HCT116 (cell line): ENCODE measurements at regions not wholly inside any gene's neighbourhood (a gene's known extent, or its start where the extent isn't known, plus 50 kb on each side); places are given as distances from the start of the nearest gene placed in this dataset.

Experiments
- ATAC-seq: fragments of 200-7000 bp; cut with Tn5 transposase; 2 replicates; pipeline ENCODE4 v1.9.1; 2020; ENCODE audit warnings: mild to moderate bottlenecking, moderate library complexity
- BruUV-seq: library from RNA; stranded (reverse); fragments of 400-500 nt; replicated peaks from 2 replicates; lab custom pipeline; 2021; lab: Mats Ljungman, UMichigan
- CTCF ChIA-PET: fragments of 300-600 bp; sonication (Branson Sonifier 250); formaldehyde crosslinking; loops from one replicate; lab custom pipeline; 2021; ENCODE audit warnings: antibody characterized with exemption; lab: Charles Lee
- POLR2A ChIA-PET: fragments of 300-600, 350-600 bp; sonication (Branson Sonifier 250); formaldehyde crosslinking; loops from one replicate; lab custom pipeline; 2021; ENCODE audit warnings: antibody characterized with exemption; lab: Charles Lee
- RAD21 ChIA-PET, 2 experiments: fragments of 300-600 bp; sonication (Branson Sonifier 250); formaldehyde crosslinking; loops; one replicate each; lab custom pipeline; 2023; ENCODE audit warnings: low total read pairs in 2 of 2; ENCODE audit not compliant: uncharacterized antibody in 2 of 2, unreplicated experiment in 2 of 2, low non-redundant PET in 1 of 2; lab: Charles Lee
- DNase-seq: peaks from one replicate; pipeline ENCODE4 v3.0.0-alpha.2; 2010; ENCODE audit warnings: low read depth, low spot score
- H2AFZ ChIP-seq: fragments of 200-600 bp; shearing (Covaris generic), sonication (generic); 2 replicates; pipeline ENCODE4 v1.6.1; 2017; ENCODE audit warnings: low read depth, mixed run types, mixed read lengths, antibody characterized with exemption, low read length; ENCODE audit not compliant: poor library complexity, severe bottlenecking
- H3K27ac ChIP-seq: 2 replicates; pipeline ENCODE4 v1.5.1; 2012; ENCODE audit warnings: low read depth, low read length
- H3K27me3 ChIP-seq: fragments of 200-600 bp; sonication (generic); 2 replicates; pipeline ENCODE4 v1.6.1; 2016; ENCODE audit warnings: mixed run types, low read length, mixed read lengths; ENCODE audit not compliant: insufficient read depth
- H3K36me3 ChIP-seq, 2 experiments: fragments of 200-500 bp in 1 of 2; fragments of 200-600 bp in 1 of 2; sonication (Bioruptor generic) in 1 of 2; sonication (generic) in 1 of 2; 2 replicates each; pipeline versions ENCODE4 v1.5.1 to v1.6.1; 2014 to 2016; ENCODE audit warnings: low read length in 2 of 2, inconsistent platforms in 1 of 2, mixed read lengths in 1 of 2, mixed run types in 1 of 2; ENCODE audit not compliant: insufficient read depth in 2 of 2, control insufficient read depth in 1 of 2
- H3K4me1 ChIP-seq, 2 experiments: fragments of 200-600 bp in 1 of 2; sonication (generic) in 1 of 2; 2 replicates each; pipeline versions ENCODE4 v1.5.1 to v1.6.1; 2012 to 2017; ENCODE audit warnings: low read length in 2 of 2, inconsistent platforms in 1 of 2, mild to moderate bottlenecking in 1 of 2, mixed read lengths in 1 of 2, mixed run types in 1 of 2, moderate library complexity in 1 of 2; ENCODE audit not compliant: insufficient read depth in 2 of 2, control insufficient read depth in 1 of 2
- H3K4me2 ChIP-seq: fragments of 200-600 bp; sonication (generic); 2 replicates; pipeline ENCODE4 v1.6.1; 2017; ENCODE audit warnings: mixed run types, low read length, mixed read lengths
- H3K4me3 ChIP-seq, 2 experiments: fragments of 200-600 bp in 1 of 2; sonication (generic) in 1 of 2; replicated peaks in 1 of 2; 2 replicates each; pipeline ENCODE4 v1.5.1; 2011 to 2016; ENCODE audit warnings: low read length in 2 of 2, control low read depth in 1 of 2, low read depth in 1 of 2, mild to moderate bottlenecking in 1 of 2, mixed read lengths in 1 of 2, mixed run types in 1 of 2
- H3K79me2 ChIP-seq: fragments of 200-600 bp; sonication (generic); 2 replicates; pipeline ENCODE4 v1.6.1; 2017; ENCODE audit warnings: mild to moderate bottlenecking, mixed run types, low read length, moderate library complexity, mixed read lengths; ENCODE audit not compliant: insufficient read depth
- H3K9ac ChIP-seq: fragments of 200-600 bp; sonication (generic); 2 replicates; pipeline ENCODE4 v1.6.1; 2016; ENCODE audit warnings: low read length, mixed read lengths
- H3K9me2 ChIP-seq: fragments of 200-600 bp; sonication (generic), shearing (Covaris generic); 2 replicates; pipeline ENCODE4 v1.6.1; 2017; ENCODE audit warnings: mixed run types, mild to moderate bottlenecking, moderate library complexity; ENCODE audit not compliant: insufficient read depth
- H3K9me3 ChIP-seq, 2 experiments: fragments of 200-500 bp in 1 of 2; fragments of 200-600 bp in 1 of 2; sonication (Bioruptor generic) in 1 of 2; sonication (generic) in 1 of 2; 2 replicates each; pipeline ENCODE4 v1.6.1; 2014 to 2017; ENCODE audit warnings: low read length in 2 of 2, mixed read lengths in 2 of 2, inconsistent platforms in 1 of 2, low read depth in 1 of 2, mild to moderate bottlenecking in 1 of 2, mixed run types in 1 of 2, moderate library complexity in 1 of 2; ENCODE audit not compliant: control insufficient read depth in 1 of 2, insufficient read depth in 1 of 2
- H4K20me1 ChIP-seq: fragments of 200-600 bp; sonication (generic), shearing (Covaris generic); 2 replicates; pipeline ENCODE4 v1.6.1; 2017; ENCODE audit warnings: mixed run types, mild to moderate bottlenecking, moderate library complexity; ENCODE audit not compliant: insufficient read depth
- CBX3 ChIP-seq: IDR thresholded peaks from 2 replicates; pipeline ENCODE4 v1.6.1; 2012; ENCODE audit warnings: low read depth
- EGR1 ChIP-seq: IDR thresholded peaks from 2 replicates; pipeline ENCODE4 v1.6.1; 2012; ENCODE audit warnings: low read depth
- ELF1 ChIP-seq: IDR thresholded peaks from 2 replicates; pipeline ENCODE4 v1.6.1; 2012; ENCODE audit warnings: low read depth, borderline replicate concordance
- EZH2phosphoT487 ChIP-seq: fragments of 200-600 bp; IDR thresholded peaks from 2 replicates; pipeline ENCODE4 v1.6.1; 2018; ENCODE audit warnings: antibody characterized with exemption, borderline replicate concordance
- FOSL1 ChIP-seq: IDR thresholded peaks from 2 replicates; pipeline ENCODE4 v1.6.1; 2012; ENCODE audit warnings: low read depth
- POLR2A ChIP-seq: IDR thresholded peaks from 2 replicates; pipeline ENCODE4 v1.7.0; 2011; ENCODE audit warnings: borderline replicate concordance; ENCODE audit not compliant: insufficient read depth, insufficient read length; ENCODE audit errors: extremely low read depth
- POLR2AphosphoS5 ChIP-seq: IDR thresholded peaks from 2 replicates; pipeline ENCODE4 v1.6.1; 2011; ENCODE audit warnings: mild to moderate bottlenecking, low read depth, low read length, moderate library complexity
- SIN3A ChIP-seq: IDR thresholded peaks from 2 replicates; pipeline ENCODE4 v1.6.1; 2012; ENCODE audit warnings: low read depth
- YY1 ChIP-seq: IDR thresholded peaks from 2 replicates; pipeline ENCODE4 v1.6.1; 2011; ENCODE audit warnings: low read length, low read depth, moderate library complexity, mild to moderate bottlenecking; ENCODE audit not compliant: insufficient replicate concordance; ENCODE audit errors: extremely low read depth
- intact Hi-C: fragments of 100-400 bp; cut with micrococcal nuclease; formaldehyde crosslinking; loops from 2 replicates; pipeline ENCODE4 v1.10.0; 2022
- TF ChIP-seq, protein P1 (sequence below), 3 experiments: fragments of 200-600 bp in 1 of 3; sonication (generic) in 1 of 3; IDR thresholded peaks in 2 of 3; conservative IDR thresholded peaks in 1 of 3; 2 replicates each; pipeline ENCODE4 v1.5.1; 2012 to 2017; ENCODE audit warnings: low read depth in 2 of 3, low read length in 2 of 3, antibody characterized with exemption in 1 of 3, borderline replicate concordance in 1 of 3, control low read depth in 1 of 3, mild to moderate bottlenecking in 1 of 3, mixed read lengths in 1 of 3, mixed run types in 1 of 3, moderate library complexity in 1 of 3; ENCODE audit not compliant: insufficient read depth in 1 of 3
- TF ChIP-seq, protein P2 (sequence below): IDR thresholded peaks from 2 replicates; pipeline ENCODE4 v1.6.1; 2012; ENCODE audit warnings: low read depth
- TF ChIP-seq, protein P3 (sequence below): IDR thresholded peaks from 2 replicates; pipeline ENCODE4 v1.6.1; 2012

DNA sequence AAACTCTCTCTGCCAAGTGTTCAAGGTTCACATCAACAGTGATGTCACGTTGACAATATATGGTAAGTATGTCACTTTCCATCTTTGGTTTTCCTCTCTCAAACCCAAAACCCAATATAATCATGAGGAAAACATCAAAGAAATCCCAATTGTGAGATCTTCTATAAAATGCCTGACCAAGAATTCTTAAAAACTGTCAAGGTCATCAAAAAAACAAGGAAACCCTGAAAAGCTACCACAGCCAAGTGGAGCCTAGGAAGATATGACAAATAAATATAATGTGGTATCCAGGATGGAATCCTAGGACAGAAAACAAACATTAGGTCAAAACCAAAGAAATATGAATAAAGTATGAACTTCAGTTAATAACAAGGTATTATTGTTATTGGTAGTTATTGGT is 85.2 kb upstream of the CCDC39 start (continued):
- TF ChIP-seq, protein P1, sequence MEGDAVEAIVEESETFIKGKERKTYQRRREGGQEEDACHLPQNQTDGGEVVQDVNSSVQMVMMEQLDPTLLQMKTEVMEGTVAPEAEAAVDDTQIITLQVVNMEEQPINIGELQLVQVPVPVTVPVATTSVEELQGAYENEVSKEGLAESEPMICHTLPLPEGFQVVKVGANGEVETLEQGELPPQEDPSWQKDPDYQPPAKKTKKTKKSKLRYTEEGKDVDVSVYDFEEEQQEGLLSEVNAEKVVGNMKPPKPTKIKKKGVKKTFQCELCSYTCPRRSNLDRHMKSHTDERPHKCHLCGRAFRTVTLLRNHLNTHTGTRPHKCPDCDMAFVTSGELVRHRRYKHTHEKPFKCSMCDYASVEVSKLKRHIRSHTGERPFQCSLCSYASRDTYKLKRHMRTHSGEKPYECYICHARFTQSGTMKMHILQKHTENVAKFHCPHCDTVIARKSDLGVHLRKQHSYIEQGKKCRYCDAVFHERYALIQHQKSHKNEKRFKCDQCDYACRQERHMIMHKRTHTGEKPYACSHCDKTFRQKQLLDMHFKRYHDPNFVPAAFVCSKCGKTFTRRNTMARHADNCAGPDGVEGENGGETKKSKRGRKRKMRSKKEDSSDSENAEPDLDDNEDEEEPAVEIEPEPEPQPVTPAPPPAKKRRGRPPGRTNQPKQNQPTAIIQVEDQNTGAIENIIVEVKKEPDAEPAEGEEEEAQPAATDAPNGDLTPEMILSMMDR (IDR thresholded peaks at IDR 0.05 in 2 of 3, conservative IDR thresholded peaks at IDR 0.05 in 1 of 3; ENCODE audit: borderline replicate concordance in 1 of 3, insufficient read depth in 1 of 3, low read depth in 2 of 3, low read length in 2 of 3): no peak
- TF ChIP-seq EGR1: no peak
- TF ChIP-seq POLR2A: no peak
- no peak for TF ChIP-seq FOSL1
- no peak for TF ChIP-seq ELF1
- TF ChIP-seq CBX3: no peak

DNA sequence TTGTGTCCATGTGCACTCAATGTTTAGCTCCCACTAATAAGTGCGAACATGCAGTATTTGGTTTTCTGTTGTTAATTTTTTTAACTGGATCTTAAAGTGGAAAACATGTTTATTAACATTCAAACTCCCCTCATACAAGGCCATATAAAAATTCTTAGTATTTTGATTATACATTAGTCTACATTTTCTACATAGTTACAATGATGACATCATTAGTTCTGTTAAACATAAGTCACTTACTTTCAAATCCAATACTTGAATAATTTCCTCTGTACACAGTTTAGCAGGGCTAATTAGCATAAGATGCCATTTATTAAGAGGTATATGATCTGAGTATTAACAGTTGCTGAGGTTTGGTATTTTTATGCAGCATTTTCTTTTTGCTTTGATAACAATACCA is 91.3 kb upstream of the CCDC39 start:
- no peak overlapping the region for H3K9ac ChIP-seq
- H2AFZ ChIP-seq: no peak overlapping the region
- no peaks in the 10 kb centered on the region for H3K9me2 ChIP-seq
- TF ChIP-seq POLR2AphosphoS5: no peak
- no peak for TF ChIP-seq FOSL1
- no peak for TF ChIP-seq EZH2phosphoT487
- TF ChIP-seq, protein P2, sequence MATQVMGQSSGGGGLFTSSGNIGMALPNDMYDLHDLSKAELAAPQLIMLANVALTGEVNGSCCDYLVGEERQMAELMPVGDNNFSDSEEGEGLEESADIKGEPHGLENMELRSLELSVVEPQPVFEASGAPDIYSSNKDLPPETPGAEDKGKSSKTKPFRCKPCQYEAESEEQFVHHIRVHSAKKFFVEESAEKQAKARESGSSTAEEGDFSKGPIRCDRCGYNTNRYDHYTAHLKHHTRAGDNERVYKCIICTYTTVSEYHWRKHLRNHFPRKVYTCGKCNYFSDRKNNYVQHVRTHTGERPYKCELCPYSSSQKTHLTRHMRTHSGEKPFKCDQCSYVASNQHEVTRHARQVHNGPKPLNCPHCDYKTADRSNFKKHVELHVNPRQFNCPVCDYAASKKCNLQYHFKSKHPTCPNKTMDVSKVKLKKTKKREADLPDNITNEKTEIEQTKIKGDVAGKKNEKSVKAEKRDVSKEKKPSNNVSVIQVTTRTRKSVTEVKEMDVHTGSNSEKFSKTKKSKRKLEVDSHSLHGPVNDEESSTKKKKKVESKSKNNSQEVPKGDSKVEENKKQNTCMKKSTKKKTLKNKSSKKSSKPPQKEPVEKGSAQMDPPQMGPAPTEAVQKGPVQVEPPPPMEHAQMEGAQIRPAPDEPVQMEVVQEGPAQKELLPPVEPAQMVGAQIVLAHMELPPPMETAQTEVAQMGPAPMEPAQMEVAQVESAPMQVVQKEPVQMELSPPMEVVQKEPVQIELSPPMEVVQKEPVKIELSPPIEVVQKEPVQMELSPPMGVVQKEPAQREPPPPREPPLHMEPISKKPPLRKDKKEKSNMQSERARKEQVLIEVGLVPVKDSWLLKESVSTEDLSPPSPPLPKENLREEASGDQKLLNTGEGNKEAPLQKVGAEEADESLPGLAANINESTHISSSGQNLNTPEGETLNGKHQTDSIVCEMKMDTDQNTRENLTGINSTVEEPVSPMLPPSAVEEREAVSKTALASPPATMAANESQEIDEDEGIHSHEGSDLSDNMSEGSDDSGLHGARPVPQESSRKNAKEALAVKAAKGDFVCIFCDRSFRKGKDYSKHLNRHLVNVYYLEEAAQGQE: no peak
- no peak for TF ChIP-seq ELF1
- no peak for TF ChIP-seq SIN3A
- TF ChIP-seq, protein P3, sequence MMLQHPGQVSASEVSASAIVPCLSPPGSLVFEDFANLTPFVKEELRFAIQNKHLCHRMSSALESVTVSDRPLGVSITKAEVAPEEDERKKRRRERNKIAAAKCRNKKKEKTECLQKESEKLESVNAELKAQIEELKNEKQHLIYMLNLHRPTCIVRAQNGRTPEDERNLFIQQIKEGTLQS: no peak
- TF ChIP-seq YY1: no peak
- TF ChIP-seq, all 23 proteins: peak for 0
- H3K79me2 ChIP-seq: no peaks in the 10 kb centered on the region
- BruUV-seq: no TSS peak
- H4K20me1 ChIP-seq: no peaks in the 10 kb centered on the region
- no peaks in the 10 kb centered on the region for H3K9me3 ChIP-seq
- ChIA-PET CTCF (no interaction called here), RAD21 (no interaction called here), POLR2A (no interaction called here)
- intact Hi-C loops: no loop called here
- H3K27ac ChIP-seq: no peak overlapping the region
- no peaks in the 10 kb centered on the region for H3K4me1 ChIP-seq
- H3K36me3 ChIP-seq: no peaks in the 10 kb centered on the region
- H3K4me3 ChIP-seq: no peak overlapping the region
- no peak overlapping the region for H3K4me2 ChIP-seq
- ATAC-seq (no peak), DNase-seq (no peak)
- 0 out of 2 replicates have a peak, but pooled peaks cover 10% of the 10 kb centered on the region for H3K27me3 ChIP-seq
